Endodermal cell (in vitro differentiated cells): ENCODE measurements at regions not wholly inside any gene's neighbourhood (a gene's known extent, or its start where the extent isn't known, plus 50 kb on each side); places are given as distances from the start of the nearest gene placed in this dataset.

ENCODE experiments used
- DNase-seq: peaks from one replicate; pipeline ENCODE4 v3.0.0-alpha.2; 2017
- H3K27ac ChIP-seq: 2 replicates; pipeline ENCODE4 v1.5.1; 2013; ENCODE audit warnings: mild to moderate bottlenecking, low read depth, low read length, moderate library complexity
- H3K27me3 ChIP-seq: 2 replicates; pipeline ENCODE4 v1.6.1; 2013; ENCODE audit warnings: mild to moderate bottlenecking, low read length, moderate library complexity; ENCODE audit not compliant: insufficient read depth, control insufficient read depth, poor library complexity, severe bottlenecking
- H3K36me3 ChIP-seq: 2 replicates; pipeline ENCODE4 v1.7.0; 2013; ENCODE audit warnings: mild to moderate bottlenecking, low read length, moderate library complexity; ENCODE audit not compliant: control insufficient read depth, insufficient read depth
- H3K4me1 ChIP-seq: one replicate; pipeline ENCODE4 v1.7.0; 2013; ENCODE audit warnings: low read length; ENCODE audit not compliant: control insufficient read depth, insufficient read depth
- H3K4me3 ChIP-seq: 2 replicates; pipeline ENCODE4 v1.5.1; 2013; ENCODE audit warnings: mild to moderate bottlenecking, low read length, moderate library complexity
- H3K9ac ChIP-seq: 2 replicates; pipeline ENCODE4 v1.6.1; 2013; ENCODE audit warnings: mild to moderate bottlenecking, low read length, moderate library complexity; ENCODE audit not compliant: poor library complexity, severe bottlenecking; ENCODE audit errors: extremely low read depth
- H3K9me3 ChIP-seq: 2 replicates; pipeline ENCODE4 v1.6.1; 2013; ENCODE audit warnings: mild to moderate bottlenecking, low read length, moderate library complexity; ENCODE audit not compliant: control insufficient read depth
- H3K27ac Mint-ChIP-seq: 2 replicates; pipeline ENCODE4 v1.8.0; 2020; ENCODE audit warnings: mixed read lengths
- H3K27me3 Mint-ChIP-seq: 2 replicates; pipeline ENCODE4 v1.8.0; 2021; ENCODE audit warnings: mild to moderate bottlenecking, mixed read lengths; ENCODE audit not compliant: insufficient read depth
- H3K36me3 Mint-ChIP-seq: 2 replicates; pipeline ENCODE4 v1.8.0; 2020; ENCODE audit warnings: low read depth, mixed read lengths
- H3K4me1 Mint-ChIP-seq: 2 replicates; pipeline ENCODE4 v1.8.0; 2020; ENCODE audit warnings: mixed read lengths
- H3K4me3 Mint-ChIP-seq: 2 replicates; pipeline ENCODE4 v1.8.0; 2020; ENCODE audit warnings: mild to moderate bottlenecking, moderate library complexity, mixed read lengths
- H3K9me3 Mint-ChIP-seq: 2 replicates; pipeline ENCODE4 v1.8.0; 2020; ENCODE audit warnings: mild to moderate bottlenecking, mixed read lengths
- CTCF ChIP-seq: fragments of 200-600 bp; sonication (generic); conservative IDR thresholded peaks from 2 replicates; pipeline ENCODE4 v1.5.0; 2021; ENCODE audit warnings: antibody characterized with exemption, mild to moderate bottlenecking
- whole genome bisulfite sequencing, 2 experiments: methylation state at CpG; one replicate each; pipeline versions ENCODE4 v1.1.5 to v1.1.7; 2013; ENCODE audit warnings: missing lambda C conversion rate in 2 of 2, mixed read lengths in 1 of 2; ENCODE audit not compliant: insufficient coverage in 1 of 2, insufficient read length in 1 of 2; 5-methylcytosine and 5-hydroxymethylcytosine counted together

GRCh38 chr2:67771380-67771779 lies 291.4 kb downstream of the C1D start:
- Histone ChIP-seq H3K9me3 (no peaks in the 10 kb centered on the region), H3K9ac (no peak overlapping the region), H3K27me3 (no peaks in the 10 kb centered on the region), H3K4me1 (no peaks in the 10 kb centered on the region), H3K27ac (no peak overlapping the region), H3K36me3 (no peaks in the 10 kb centered on the region), H3K4me3 (no peak overlapping the region)
- Mint-ChIP-seq H3K4me3 (no peak overlapping the region), H3K36me3 (no peaks in the 10 kb centered on the region), H3K27ac (no peak overlapping the region), H3K27me3 (no peaks in the 10 kb centered on the region), H3K4me1 (no peaks in the 10 kb centered on the region), H3K9me3 (no peaks in the 10 kb centered on the region)
- DNase-seq = no peak
- WGBS, 2 experiments = 89 to 100% methylated on average over 1 to 3 of the region's 3 CpGs
- TF ChIP-seq CTCF = no peak

GRCh38 chr2:67772216-67773170 lies 290.3 kb downstream of the C1D start:
- 93 to 96% methylated on average over 7 to 9 of the region's 9 CpGs for WGBS, 2 experiments
- no peaks in the 10 kb centered on the region for H3K27me3 ChIP-seq
- no peak for TF ChIP-seq CTCF
- no peaks in the 10 kb centered on the region for H3K9me3 Mint-ChIP-seq
- no peaks in the 10 kb centered on the region for H3K36me3 Mint-ChIP-seq
- H3K4me3 Mint-ChIP-seq = no peak overlapping the region
- H3K27ac ChIP-seq = no peak overlapping the region
- DNase-seq = no peak
- no peaks in the 10 kb centered on the region for H3K27me3 Mint-ChIP-seq
- no peaks in the 10 kb centered on the region for H3K9me3 ChIP-seq
- no peak overlapping the region for H3K9ac ChIP-seq
- no peaks in the 10 kb centered on the region for H3K4me1 Mint-ChIP-seq
- no peak overlapping the region for H3K27ac Mint-ChIP-seq
- H3K4me1 ChIP-seq = peaks cover 5% of the 10 kb centered on the region
- no peak overlapping the region for H3K4me3 ChIP-seq
- H3K36me3 ChIP-seq = no peaks in the 10 kb centered on the region

GRCh38 chr2:67773851-67774250 lies 289.0 kb downstream of the C1D start:
- Histone ChIP-seq H3K9me3 (no peaks in the 10 kb centered on the region), H3K9ac (no peak overlapping the region), H3K27ac (no peak overlapping the region), H3K36me3 (no peaks in the 10 kb centered on the region), H3K4me1 (peaks cover 5% of the 10 kb centered on the region), H3K27me3 (no peaks in the 10 kb centered on the region), H3K4me3 (no peak overlapping the region)
- Mint-ChIP-seq H3K27ac (no peak overlapping the region), H3K9me3 (no peaks in the 10 kb centered on the region), H3K4me3 (no peak overlapping the region), H3K36me3 (no peaks in the 10 kb centered on the region), H3K27me3 (no peaks in the 10 kb centered on the region), H3K4me1 (no peaks in the 10 kb centered on the region)
- no peak for DNase-seq
- 96 to 97% methylated on average over 3 of the region's 3 CpGs for WGBS, 2 experiments
- no peak for TF ChIP-seq CTCF
